ENCODE measurements at regions not wholly inside any gene's neighbourhood (a gene's known extent, or its start where the extent isn't known, plus 50 kb on each side); places are given as distances from the start of the nearest gene placed in this dataset.

GRCh38 chr6:51394061-51394460 is 575.4 kb downstream of the TFAP2B start:
- TF ChIP-seq CTCF (optimal IDR thresholded peaks at IDR 0.05 in 1 of 3, IDR thresholded peaks at IDR 0.05 in 1 of 3, conservative IDR thresholded peaks at IDR 0.05 in 1 of 3; ENCODE audit: extremely low read depth in 1 of 3, insufficient read depth in 2 of 3, low read length in 3 of 3) (no peak), EZH2 (IDR thresholded peaks at IDR 0.05; ENCODE audit: low read length) (no peak)
- no peak overlapping the region for H3K27ac ChIP-seq (ENCODE audit: control insufficient read depth, insufficient read depth, low read length)
- no peaks in the 10 kb centered on the region for H3K4me1 ChIP-seq (ENCODE audit: control insufficient read depth, extremely low read depth, insufficient read depth, low read length)
- H2AFZ ChIP-seq (ENCODE audit: control insufficient read depth, low read length), result no peak overlapping the region
- dilution Hi-C loops (cut with MboI; ENCODE audit: extremely low pct_ligation_motif_present, low sequenced_read_pairs), result no loop called here
- FAIRE-seq, result no peak
- DNase-seq (ENCODE audit: low read depth, low spot score), result no peak
- no peaks in the 10 kb centered on the region for H4K20me1 ChIP-seq (ENCODE audit: control insufficient read depth, extremely low read depth, insufficient read depth, low read length)
- H3K4me3 ChIP-seq (ENCODE audit: control insufficient read depth in 2 of 3, extremely low read depth in 1 of 3, insufficient read depth in 2 of 3, low read depth in 1 of 3, low read length in 3 of 3), result no peak overlapping the region
- H3K4me2 ChIP-seq (ENCODE audit: control insufficient read depth, extremely low read depth, insufficient read depth, low read depth, low read length), result no peak overlapping the region
- no peaks in the 10 kb centered on the region for H3K27me3 ChIP-seq (ENCODE audit: control insufficient read depth, extremely low read depth, insufficient read depth, low read length)
- H3K9me1 ChIP-seq (ENCODE audit: control insufficient read depth, extremely low read depth, insufficient read depth, low read length), result no peaks in the 10 kb centered on the region
- no peak overlapping the region for H3K9ac ChIP-seq (ENCODE audit: control insufficient read depth, extremely low read depth, insufficient read depth, low read length)
- H3K9me3 ChIP-seq (ENCODE audit: control insufficient read depth, low read depth, low read length), result no peaks in the 10 kb centered on the region
- no peaks in the 10 kb centered on the region for H3K79me2 ChIP-seq (ENCODE audit: control insufficient read depth, insufficient read depth, low read length)
- no peaks in the 10 kb centered on the region for H3K36me3 ChIP-seq (ENCODE audit: control insufficient read depth in 2 of 2, extremely low read depth in 1 of 2, insufficient read depth in 2 of 2, low read length in 2 of 2)

GRCh38 chr6:51396583-51396982 is 577.9 kb downstream of the TFAP2B start:
- no peak overlapping the region for H2AFZ ChIP-seq (ENCODE audit: control insufficient read depth, low read length)

More at GRCh38 chr6:51396583-51396982, 577.9 kb downstream of the TFAP2B start:
- Histone ChIP-seq H3K4me2 (ENCODE audit: control insufficient read depth, extremely low read depth, insufficient read depth, low read depth, low read length) (no peak overlapping the region), H3K9me1 (ENCODE audit: control insufficient read depth, extremely low read depth, insufficient read depth, low read length) (no peaks in the 10 kb centered on the region), H3K36me3 (ENCODE audit: control insufficient read depth in 2 of 2, extremely low read depth in 1 of 2, insufficient read depth in 2 of 2, low read length in 2 of 2) (no peaks in the 10 kb centered on the region), H3K79me2 (ENCODE audit: control insufficient read depth, insufficient read depth, low read length) (no peaks in the 10 kb centered on the region), H3K4me3 (ENCODE audit: control insufficient read depth in 2 of 3, extremely low read depth in 1 of 3, insufficient read depth in 2 of 3, low read depth in 1 of 3, low read length in 3 of 3) (no peak overlapping the region), H3K4me1 (ENCODE audit: control insufficient read depth, extremely low read depth, insufficient read depth, low read length) (no peaks in the 10 kb centered on the region), H3K9me3 (ENCODE audit: control insufficient read depth, low read depth, low read length) (no peaks in the 10 kb centered on the region), H3K9ac (ENCODE audit: control insufficient read depth, extremely low read depth, insufficient read depth, low read length) (no peak overlapping the region), H4K20me1 (ENCODE audit: control insufficient read depth, extremely low read depth, insufficient read depth, low read length) (no peaks in the 10 kb centered on the region), H3K27ac (ENCODE audit: control insufficient read depth, insufficient read depth, low read length) (no peak overlapping the region), H3K27me3 (ENCODE audit: control insufficient read depth, extremely low read depth, insufficient read depth, low read length) (no peaks in the 10 kb centered on the region)
- no peak for DNase-seq (ENCODE audit: low read depth, low spot score)
- TF ChIP-seq EZH2 (IDR thresholded peaks at IDR 0.05; ENCODE audit: low read length) (no peak), CTCF (optimal IDR thresholded peaks at IDR 0.05 in 1 of 3, IDR thresholded peaks at IDR 0.05 in 1 of 3, conservative IDR thresholded peaks at IDR 0.05 in 1 of 3; ENCODE audit: extremely low read depth in 1 of 3, insufficient read depth in 2 of 3, low read length in 3 of 3) (no peak)
- FAIRE-seq, result no peak
- dilution Hi-C loops (cut with MboI; ENCODE audit: extremely low pct_ligation_motif_present, low sequenced_read_pairs), result no loop called here

Data from keratinocyte (primary cell).